HuH-7 (cell line): ENCODE measurements at regions not wholly inside any gene's neighbourhood (a gene's known extent, or its start where the extent isn't known, plus 50 kb on each side); places are given as distances from the start of the nearest gene placed in this dataset.

ENCODE experiments used
- DNase-seq: peaks from one replicate; pipeline ENCODE4 v3.0.0; 2011; ENCODE audit warnings: low spot score

DNA sequence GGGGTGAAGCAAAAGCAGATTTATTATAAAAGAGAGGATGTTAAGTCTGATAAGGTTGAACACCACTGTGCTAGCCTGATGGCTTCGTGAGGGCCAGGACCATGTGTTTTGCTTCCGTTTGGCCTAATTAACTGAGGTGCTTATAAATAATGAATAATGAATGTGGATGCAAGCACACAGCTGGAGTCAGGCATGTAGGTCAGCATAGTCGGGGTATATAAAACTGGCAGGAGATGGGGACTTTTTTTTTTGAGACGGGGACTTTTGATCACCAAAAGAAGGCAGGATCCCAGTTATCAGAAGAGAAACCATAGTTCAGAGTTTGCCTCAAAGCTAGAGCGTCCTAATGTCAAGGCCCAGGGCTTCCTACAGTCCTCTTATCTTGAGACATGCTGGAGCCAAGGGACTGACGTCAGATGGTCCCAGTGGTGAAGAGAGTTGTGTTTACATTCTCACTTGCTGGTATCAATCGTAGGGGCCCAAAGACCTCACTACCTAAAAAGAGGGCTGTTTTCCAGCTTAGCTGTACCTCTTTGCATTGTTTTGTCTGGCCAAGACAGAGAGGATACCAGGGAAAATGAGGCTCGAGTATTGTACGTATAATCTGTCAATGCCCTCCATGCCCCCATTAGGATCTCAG is 50.4 kb downstream of the RTL9 start:
- no peak for DNase-seq

- no peak for DNase-seq
Observed at GRCh38 chrX:110409925-110410324, 51.3 kb downstream of the RTL9 start.

GRCh38 chrX:110410603-110411002 is 52.0 kb downstream of the RTL9 start:
- no peak for DNase-seq

DNA sequence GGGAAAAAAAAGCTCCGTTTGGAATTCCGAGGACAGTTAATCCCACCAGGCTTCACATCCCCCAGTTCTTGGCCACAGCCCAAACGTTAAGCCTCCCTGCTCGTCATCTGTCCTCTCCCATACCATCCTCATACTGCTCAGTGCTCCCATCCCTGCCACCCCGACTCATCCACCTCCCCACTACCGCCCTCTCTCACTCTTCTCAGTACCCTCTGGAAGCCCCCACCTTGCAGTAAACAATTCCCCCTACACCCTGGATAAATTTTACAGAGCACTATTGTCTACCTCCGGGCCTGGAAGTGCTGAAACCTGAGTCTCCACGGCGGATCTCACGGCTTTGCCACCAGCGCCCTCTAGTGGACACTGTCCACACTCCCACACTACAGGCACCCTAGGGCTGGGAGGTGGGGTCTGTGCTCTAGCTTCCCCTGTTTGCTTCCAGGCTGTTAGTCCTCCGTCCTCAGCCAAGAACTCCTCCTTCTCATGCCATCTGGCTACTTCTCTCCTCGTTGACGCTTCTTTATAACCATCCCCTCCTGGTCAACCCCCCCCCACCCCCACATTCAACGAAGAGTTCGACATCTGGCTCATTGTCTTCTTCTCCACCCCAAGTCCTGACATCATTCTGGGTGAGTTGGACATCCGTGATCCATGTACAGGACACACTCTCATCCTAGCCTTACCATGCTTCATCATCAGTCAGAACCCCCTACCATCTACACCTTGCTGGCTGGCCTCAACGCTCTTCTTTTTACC is 54.5 kb downstream of the RTL9 start:
- peak; percentile 74 for DNase-seq

DNA sequence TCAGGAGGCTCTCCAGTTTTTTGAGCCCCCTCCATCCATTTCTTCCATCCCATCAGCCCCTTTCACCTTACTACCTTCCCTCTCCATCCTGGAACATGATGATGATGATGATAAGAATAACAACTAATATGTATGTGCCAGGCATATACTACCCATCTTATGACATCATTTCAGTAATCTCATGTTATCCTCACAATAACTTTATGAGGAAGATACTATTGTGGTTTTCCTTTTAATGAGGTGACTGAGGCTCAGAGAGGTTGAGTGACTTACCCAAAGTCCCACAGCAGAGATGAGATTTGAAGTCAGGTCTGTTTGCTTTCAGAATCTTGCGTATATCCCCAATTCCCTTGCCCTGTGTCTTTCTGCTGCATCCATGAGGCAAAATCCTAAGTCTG is 55.1 kb downstream of the RTL9 start:
- no peak for DNase-seq

DNA sequence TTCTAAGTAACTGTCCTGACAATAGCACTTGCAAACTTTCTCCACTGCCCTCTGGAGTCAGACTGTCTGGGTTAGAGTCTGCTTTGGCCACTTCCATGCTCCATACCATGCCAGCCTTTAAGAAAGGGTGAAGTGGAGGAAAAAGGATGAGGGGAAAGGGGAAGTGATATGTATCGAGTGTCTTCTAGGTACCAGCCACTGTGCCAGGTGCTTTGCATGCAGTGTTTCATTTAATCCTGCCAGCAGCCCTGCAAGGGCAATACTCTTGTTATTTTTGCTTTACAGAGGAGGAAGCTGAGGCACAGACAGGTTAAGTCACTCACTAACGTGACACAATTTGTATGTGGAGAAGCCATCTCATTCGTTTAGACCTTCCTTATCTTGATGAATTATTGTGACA is 55.6 kb downstream of the RTL9 start:
- no peak for DNase-seq

DNA sequence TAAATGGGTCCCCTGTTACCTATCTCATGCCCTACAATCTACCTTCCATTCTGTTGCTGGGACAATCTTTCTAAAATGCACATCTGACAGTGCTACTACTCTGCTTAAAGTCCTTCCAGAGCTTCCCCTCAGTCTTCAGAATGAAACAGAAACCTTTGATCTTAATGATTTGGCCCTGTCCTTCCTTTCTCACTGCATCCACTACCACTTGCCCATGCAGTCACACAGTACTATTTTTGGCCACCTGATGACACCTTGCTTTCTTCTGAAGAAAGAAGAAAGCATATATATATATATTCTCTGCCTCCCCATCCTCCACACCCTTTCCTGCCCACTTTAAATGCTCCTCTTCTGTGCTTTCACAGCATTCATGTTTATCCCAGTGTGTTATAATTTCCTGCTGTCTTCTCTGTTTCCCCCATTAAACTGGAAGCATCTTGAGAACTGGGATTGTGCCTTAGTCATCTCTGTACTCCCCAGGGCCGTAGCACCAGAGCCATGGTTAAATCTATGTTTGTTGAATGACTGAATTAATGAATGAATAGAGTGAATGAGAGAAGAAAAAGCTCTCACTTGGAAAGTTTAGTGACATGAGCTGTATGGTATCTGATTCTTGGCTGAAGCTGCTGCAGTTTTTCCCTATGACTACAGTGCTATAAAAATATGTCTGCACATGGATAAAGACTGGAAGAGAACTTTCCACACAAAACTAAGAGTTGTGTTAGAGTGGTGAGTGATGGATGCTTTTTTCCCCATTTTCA is 56.2 kb downstream of the RTL9 start:
- DNase-seq: no peak

DNA sequence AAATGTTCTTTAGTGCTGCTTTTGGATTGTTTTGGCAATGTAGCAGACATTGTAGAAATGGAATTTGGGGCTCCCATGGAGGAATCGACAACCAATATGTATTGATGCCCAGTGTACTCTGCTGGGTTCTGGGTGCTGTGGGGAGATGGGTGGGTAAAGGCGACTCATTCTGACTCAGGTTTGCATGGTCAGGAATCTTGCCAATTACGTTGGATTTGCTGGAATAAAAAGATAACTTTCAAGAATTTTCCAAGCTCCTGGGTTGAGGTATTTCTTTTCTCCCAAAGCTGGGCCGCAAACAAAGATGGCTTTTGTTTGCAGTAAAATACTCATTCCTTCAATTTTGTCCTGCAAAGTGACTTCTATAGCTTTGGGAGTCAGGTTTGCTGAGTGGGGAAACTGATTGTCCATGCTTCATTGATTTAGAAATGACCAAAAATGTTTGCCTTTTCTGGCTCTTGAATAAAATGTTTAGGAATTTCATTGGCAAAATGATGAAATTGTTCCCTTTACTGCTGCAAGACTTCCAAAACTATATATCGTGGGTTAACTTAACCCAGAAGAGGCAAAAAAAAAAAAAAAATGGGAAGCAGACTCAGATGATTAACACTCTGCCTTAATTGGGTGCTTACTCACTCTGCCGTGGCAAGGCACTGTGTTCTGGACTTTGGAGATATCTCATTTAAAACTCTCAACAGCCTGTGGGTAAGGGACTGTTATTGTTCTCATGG is 57.0 kb downstream of the RTL9 start:
- no peak for DNase-seq

GRCh38 chrX:110417128-110417527 is 58.5 kb downstream of the RTL9 start:
- no peak for DNase-seq

- DNase-seq: peak; percentile 39
Observed at GRCh38 chrX:110418316-110419235, 59.9 kb downstream of the RTL9 start.

DNA sequence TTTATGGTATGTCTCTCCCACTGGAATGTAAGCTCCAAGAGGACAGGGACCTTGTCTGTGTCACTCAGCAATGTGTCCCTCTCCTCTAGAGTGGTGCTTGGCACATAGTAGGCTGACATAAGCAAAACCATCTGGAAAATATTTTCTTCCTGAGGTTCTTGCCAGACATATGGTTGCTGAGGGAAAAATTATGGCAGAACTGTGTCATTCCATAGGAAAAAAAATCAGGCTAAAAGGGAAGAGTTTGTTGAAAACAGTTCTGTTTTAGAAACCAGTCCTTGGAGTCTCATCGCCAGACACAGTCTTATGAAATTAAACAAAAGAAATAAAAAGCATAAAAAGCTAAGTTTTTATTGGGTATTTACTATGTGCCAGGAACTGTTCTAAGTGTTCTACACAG is 60.9 kb downstream of the RTL9 start:
- no peak for DNase-seq

GRCh38 chrX:110420771-110421499 is 62.3 kb downstream of the RTL9 start:
- DNase-seq: peak; percentile 15

DNA sequence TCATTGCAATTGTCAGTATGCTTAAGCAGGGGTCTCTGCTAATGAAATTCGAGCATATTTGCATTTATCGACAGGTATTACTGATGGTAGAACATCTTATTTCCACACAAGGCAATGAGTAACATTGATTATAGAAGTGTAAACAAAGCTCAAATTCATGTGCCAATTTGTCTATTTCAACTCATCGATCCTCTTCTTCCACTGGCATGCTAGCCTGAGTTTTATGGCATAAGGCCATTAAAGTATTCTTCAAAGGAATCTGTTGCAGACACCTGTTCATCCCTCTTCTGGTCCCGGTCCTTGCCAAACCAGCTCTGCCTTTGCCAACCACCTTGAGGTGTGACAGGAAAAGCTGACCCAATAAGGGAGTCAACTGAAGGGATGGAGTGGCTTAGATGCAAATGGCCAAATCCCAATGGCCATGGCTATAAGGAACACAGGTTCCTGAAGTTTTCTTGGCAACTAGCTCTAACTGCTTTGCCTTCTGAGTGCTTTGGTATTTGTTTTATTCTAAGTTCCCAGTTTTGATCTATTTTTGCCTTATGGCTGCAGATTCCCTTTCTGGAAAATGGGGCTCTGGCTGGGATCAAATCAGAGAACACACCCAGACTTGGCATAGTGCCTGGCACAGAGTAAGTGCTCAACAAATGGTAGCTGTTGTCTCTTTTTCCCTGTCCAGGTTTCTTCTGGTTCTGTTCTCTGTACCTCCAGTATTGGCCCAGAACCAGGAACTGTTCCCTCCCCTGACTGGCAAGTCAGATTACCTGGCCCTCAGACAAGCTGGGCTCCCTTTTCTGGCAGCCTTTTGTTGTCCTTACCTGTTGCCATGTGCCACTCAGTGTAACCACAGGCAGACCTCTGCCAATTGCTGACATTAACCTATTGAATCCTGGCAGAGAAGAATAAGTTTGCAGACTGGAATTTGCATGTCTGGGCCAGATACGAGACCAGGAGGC is 63.1 kb downstream of the RTL9 start:
- no peak for DNase-seq

DNA sequence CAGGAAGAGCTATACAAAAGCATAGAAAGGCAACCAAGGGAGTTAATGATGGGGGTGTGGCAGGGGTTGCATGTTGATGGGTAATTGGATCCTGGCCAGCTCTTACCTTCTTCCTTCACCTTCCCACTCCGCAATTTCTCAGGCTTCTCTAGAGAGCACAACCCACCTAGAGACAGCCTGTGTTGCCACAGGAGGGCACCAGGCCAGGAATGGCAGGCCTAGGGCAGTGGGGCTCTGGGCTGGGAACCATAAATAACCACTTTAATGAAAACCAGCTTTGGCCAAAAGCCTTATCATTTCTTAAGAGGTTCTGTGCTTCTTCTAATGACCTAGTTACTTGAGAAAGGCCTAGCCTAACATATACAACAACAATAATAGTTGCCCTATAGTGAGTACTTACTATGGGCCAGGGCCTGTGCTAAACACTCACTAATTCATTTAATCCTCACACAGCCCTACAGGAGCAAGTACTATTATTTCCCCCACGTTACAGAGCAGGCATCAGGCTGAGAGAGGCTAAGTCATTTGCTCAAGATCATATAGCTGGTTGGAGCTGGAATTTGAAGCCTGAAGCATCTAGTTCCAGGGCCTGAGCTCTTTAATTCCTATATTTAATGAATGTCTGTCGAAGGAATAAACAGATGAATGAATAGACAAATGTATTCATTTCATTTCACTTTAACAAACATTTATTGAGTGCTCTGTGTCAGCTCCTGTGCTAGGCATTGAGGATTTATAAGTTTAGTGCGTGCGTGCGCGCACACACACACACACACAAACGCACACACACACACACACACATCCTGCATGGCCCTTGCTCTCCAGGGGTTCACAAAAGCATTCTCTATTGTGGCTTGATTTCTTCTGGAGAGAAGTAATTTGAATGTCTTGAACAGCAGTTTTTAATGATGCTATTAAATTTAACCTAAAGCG is 66.8 kb downstream of the RTL9 start:
- DNase-seq: no peak

GRCh38 chrX:110426155-110426504 is 67.5 kb downstream of the RTL9 start:
- DNase-seq: no peak

GRCh38 chrX:110427076-110427475 is 68.4 kb downstream of the RTL9 start:
- DNase-seq: no peak

DNA sequence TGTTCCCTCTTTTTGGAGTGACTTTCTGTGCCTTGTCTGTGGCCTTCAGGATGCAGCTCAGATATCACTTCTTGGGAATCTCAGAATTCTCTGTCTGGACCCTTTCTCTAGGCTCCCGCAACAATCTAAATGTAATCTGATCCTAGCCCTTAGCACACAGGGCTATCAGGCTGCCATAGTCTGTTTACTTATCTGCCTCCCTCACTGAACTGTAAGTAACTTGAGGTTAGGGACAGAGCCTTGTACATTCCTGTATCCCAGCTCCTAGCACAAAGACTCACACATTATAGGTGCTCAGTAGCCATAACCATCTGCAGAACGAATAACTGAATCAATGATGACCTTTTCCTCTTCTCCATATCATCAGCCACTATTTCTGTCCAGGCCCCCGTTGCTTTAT is 69.5 kb downstream of the RTL9 start:
- no peak for DNase-seq

GRCh38 chrX:110430293-110431076 is 71.8 kb downstream of the RTL9 start:
- DNase-seq: no peak
